ENCODE measurements at regions not wholly inside any gene's neighbourhood (a gene's known extent, or its start where the extent isn't known, plus 50 kb on each side); places are given as distances from the start of the nearest gene placed in this dataset.

GRCh38 chr6:74631564-74631963 lies 574.3 kb downstream of the COL12A1 start:
- no peaks in the 10 kb centered on the region for H3K36me3 ChIP-seq
- no peaks in the 10 kb centered on the region for H3K27me3 ChIP-seq
- no peak for DNase-seq (ENCODE audit: extremely low spot score in 2 of 2)
- intact Hi-C loops (cut with DNase I), result no loop called here
- TF ChIP-seq POLR2AphosphoS5 (IDR thresholded peaks at IDR 0.05; ENCODE audit: insufficient read depth in 1 of 2, low read depth in 1 of 2) (no peak), CTCF (IDR thresholded peaks at IDR 0.05) (no peak), POLR2A (IDR thresholded peaks at IDR 0.05) (no peak)
- H3K27ac ChIP-seq, result no peak overlapping the region
- H3K4me1 ChIP-seq, result no peaks in the 10 kb centered on the region
- no peaks in the 10 kb centered on the region for H3K9me3 ChIP-seq
- H3K4me3 ChIP-seq, result no peak overlapping the region

- no peak for TF ChIP-seq POLR2A (IDR thresholded peaks at IDR 0.05)
- no peak for TF ChIP-seq CTCF (IDR thresholded peaks at IDR 0.05)
- TF ChIP-seq POLR2AphosphoS5 (IDR thresholded peaks at IDR 0.05; ENCODE audit: insufficient read depth in 1 of 2, low read depth in 1 of 2), result no peak
- intact Hi-C loops (cut with DNase I), result no loop called here
- no peaks in the 10 kb centered on the region for H3K9me3 ChIP-seq
- no peaks in the 10 kb centered on the region for H3K4me1 ChIP-seq
- no peak for DNase-seq (ENCODE audit: extremely low spot score in 2 of 2)
- H3K27me3 ChIP-seq, result no peaks in the 10 kb centered on the region
- H3K36me3 ChIP-seq, result no peaks in the 10 kb centered on the region
- no peak overlapping the region for H3K4me3 ChIP-seq
- no peak overlapping the region for H3K27ac ChIP-seq
Observed at GRCh38 chr6:74626288-74626687, 579.6 kb downstream of the COL12A1 start.

- no peaks in the 10 kb centered on the region for H3K9me3 ChIP-seq
- TF ChIP-seq POLR2AphosphoS5 (IDR thresholded peaks at IDR 0.05; ENCODE audit: insufficient read depth in 1 of 2, low read depth in 1 of 2) (no peak), CTCF (IDR thresholded peaks at IDR 0.05) (no peak), POLR2A (IDR thresholded peaks at IDR 0.05) (no peak)
- intact Hi-C loops (cut with DNase I), result no loop called here
- no peaks in the 10 kb centered on the region for H3K4me1 ChIP-seq
- H3K27me3 ChIP-seq, result no peaks in the 10 kb centered on the region
- DNase-seq (ENCODE audit: extremely low spot score in 2 of 2), result no peak
- no peak overlapping the region for H3K4me3 ChIP-seq
- no peak overlapping the region for H3K27ac ChIP-seq
- H3K36me3 ChIP-seq, result no peaks in the 10 kb centered on the region
Observed at GRCh38 chr6:74623027-74623426, 582.8 kb downstream of the COL12A1 start.

GRCh38 chr6:74611220-74611619 lies 594.6 kb downstream of the COL12A1 start:
- TF ChIP-seq CTCF (IDR thresholded peaks at IDR 0.05) (no peak), POLR2A (IDR thresholded peaks at IDR 0.05) (no peak), POLR2AphosphoS5 (IDR thresholded peaks at IDR 0.05; ENCODE audit: insufficient read depth in 1 of 2, low read depth in 1 of 2) (no peak)
- Histone ChIP-seq H3K9me3 (no peaks in the 10 kb centered on the region), H3K27ac (no peak overlapping the region), H3K27me3 (no peaks in the 10 kb centered on the region), H3K36me3 (no peaks in the 10 kb centered on the region), H3K4me3 (no peak overlapping the region), H3K4me1 (no peaks in the 10 kb centered on the region)
- no peak for DNase-seq (ENCODE audit: extremely low spot score in 2 of 2)
- intact Hi-C loops (cut with DNase I), result no loop called here

- intact Hi-C loops (cut with DNase I), result no loop called here
- Histone ChIP-seq H3K9me3 (no peaks in the 10 kb centered on the region), H3K36me3 (no peaks in the 10 kb centered on the region), H3K27me3 (no peaks in the 10 kb centered on the region), H3K27ac (no peak overlapping the region), H3K4me3 (no peak overlapping the region), H3K4me1 (no peaks in the 10 kb centered on the region)
- no peak for DNase-seq (ENCODE audit: extremely low spot score in 2 of 2)
- TF ChIP-seq POLR2AphosphoS5 (IDR thresholded peaks at IDR 0.05; ENCODE audit: insufficient read depth in 1 of 2, low read depth in 1 of 2), result no peak
- TF ChIP-seq POLR2A (IDR thresholded peaks at IDR 0.05), result no peak
- no peak for TF ChIP-seq CTCF (IDR thresholded peaks at IDR 0.05)
Observed at GRCh38 chr6:74610352-74610751, 595.5 kb downstream of the COL12A1 start.

Data from vagina (tissue), 2 donors.